ENCODE measurements at regions not wholly inside any gene's neighbourhood (a gene's known extent, or its start where the extent isn't known, plus 50 kb on each side); places are given as distances from the start of the nearest gene placed in this dataset.

DNA sequence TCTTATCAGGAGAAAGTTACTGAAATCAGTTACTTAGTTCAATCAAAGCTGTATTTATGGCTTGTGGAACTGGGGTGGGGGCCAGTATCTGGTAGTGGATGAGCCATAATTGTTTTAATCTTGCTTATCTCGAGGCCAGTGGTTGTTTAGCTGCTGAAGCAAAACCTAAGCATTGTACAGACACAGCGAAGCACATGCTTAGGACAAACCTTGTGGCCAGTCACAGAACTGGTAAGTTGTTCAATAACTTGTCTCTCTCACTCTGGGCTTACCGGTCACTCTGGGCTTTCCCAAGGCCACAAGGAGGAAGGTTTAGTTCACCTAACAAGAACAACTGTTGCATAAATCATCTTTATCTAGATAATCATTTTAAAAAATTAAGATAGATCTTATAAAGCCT is 296.6 kb upstream of the NETO1 start:
- Histone ChIP-seq H3K4me3 (ENCODE audit: low read length) (no peak overlapping the region), H3K9me3 (ENCODE audit: control insufficient read depth, insufficient read depth, low read length) (no peaks in the 10 kb centered on the region), H3K4me1 (ENCODE audit: control insufficient read depth, insufficient read depth, low read length) (no peaks in the 10 kb centered on the region), H3K36me3 (ENCODE audit: control insufficient read depth, insufficient read depth, low read length) (no peaks in the 10 kb centered on the region), H3K27ac (ENCODE audit: low read length) (no peak overlapping the region), H3K27me3 (ENCODE audit: control insufficient read depth, insufficient read depth, low read length) (no peaks in the 10 kb centered on the region)
- no peaks in the 10 kb centered on the region for H3K36me3 Mint-ChIP-seq
- peaks cover 0 to 8% of the 10 kb centered on the region in 2 donors for H3K9me3 Mint-ChIP-seq
- intact Hi-C loops (cut with micrococcal nuclease) = no loop called here
- H3K4me3 Mint-ChIP-seq = no peak overlapping the region
- TF ChIP-seq, protein P1, sequence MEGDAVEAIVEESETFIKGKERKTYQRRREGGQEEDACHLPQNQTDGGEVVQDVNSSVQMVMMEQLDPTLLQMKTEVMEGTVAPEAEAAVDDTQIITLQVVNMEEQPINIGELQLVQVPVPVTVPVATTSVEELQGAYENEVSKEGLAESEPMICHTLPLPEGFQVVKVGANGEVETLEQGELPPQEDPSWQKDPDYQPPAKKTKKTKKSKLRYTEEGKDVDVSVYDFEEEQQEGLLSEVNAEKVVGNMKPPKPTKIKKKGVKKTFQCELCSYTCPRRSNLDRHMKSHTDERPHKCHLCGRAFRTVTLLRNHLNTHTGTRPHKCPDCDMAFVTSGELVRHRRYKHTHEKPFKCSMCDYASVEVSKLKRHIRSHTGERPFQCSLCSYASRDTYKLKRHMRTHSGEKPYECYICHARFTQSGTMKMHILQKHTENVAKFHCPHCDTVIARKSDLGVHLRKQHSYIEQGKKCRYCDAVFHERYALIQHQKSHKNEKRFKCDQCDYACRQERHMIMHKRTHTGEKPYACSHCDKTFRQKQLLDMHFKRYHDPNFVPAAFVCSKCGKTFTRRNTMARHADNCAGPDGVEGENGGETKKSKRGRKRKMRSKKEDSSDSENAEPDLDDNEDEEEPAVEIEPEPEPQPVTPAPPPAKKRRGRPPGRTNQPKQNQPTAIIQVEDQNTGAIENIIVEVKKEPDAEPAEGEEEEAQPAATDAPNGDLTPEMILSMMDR (IDR thresholded peaks at IDR 0.05) = no peak
- no peaks in the 10 kb centered on the region for H3K27me3 Mint-ChIP-seq (ENCODE audit: low read depth in 2 of 2)
- no peaks in the 10 kb centered on the region for H3K4me1 Mint-ChIP-seq
- ATAC-seq (no peak), DNase-seq (no peak)
- WGBS (ENCODE audit: insufficient coverage) = 89% methylated on average over 3 of the region's 3 CpGs
- no peak overlapping the region for H3K27ac Mint-ChIP-seq

DNA sequence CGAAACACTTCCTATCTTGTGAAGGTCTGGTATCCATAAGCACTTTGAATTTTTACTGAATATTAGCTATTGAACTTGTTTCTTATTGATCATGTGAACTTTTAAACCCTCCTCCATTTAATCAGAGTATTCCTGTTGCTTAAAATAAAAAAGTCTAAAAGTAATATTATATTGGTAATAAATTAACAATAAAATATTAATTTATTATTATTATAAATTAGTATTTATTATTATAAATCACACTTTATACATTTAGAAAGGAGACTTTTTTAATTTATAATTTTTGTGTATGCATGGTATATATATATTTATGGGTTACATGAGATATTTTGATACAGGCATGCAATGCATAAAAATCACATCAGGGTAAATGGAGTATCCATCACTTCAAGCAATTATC is 295.4 kb upstream of the NETO1 start:
- Histone ChIP-seq H3K27me3 (ENCODE audit: control insufficient read depth, insufficient read depth, low read length) (no peaks in the 10 kb centered on the region), H3K27ac (ENCODE audit: low read length) (no peak overlapping the region), H3K4me1 (ENCODE audit: control insufficient read depth, insufficient read depth, low read length) (no peaks in the 10 kb centered on the region), H3K4me3 (ENCODE audit: low read length) (no peak overlapping the region), H3K36me3 (ENCODE audit: control insufficient read depth, insufficient read depth, low read length) (no peaks in the 10 kb centered on the region), H3K9me3 (ENCODE audit: control insufficient read depth, insufficient read depth, low read length) (peaks cover 2% of the 10 kb centered on the region)
- ATAC-seq (no peak), DNase-seq (no peak)
- TF ChIP-seq, protein P1 (IDR thresholded peaks at IDR 0.05) = no peak
- peaks cover 0 to 8% of the 10 kb centered on the region in 2 donors for H3K9me3 Mint-ChIP-seq
- no peaks in the 10 kb centered on the region for H3K27me3 Mint-ChIP-seq (ENCODE audit: low read depth in 2 of 2)
- H3K36me3 Mint-ChIP-seq = no peaks in the 10 kb centered on the region
- H3K4me1 Mint-ChIP-seq = no peaks in the 10 kb centered on the region
- H3K27ac Mint-ChIP-seq = no peak overlapping the region
- intact Hi-C loops (cut with micrococcal nuclease) = no loop called here
- no peak overlapping the region for H3K4me3 Mint-ChIP-seq
- 89% methylated on average over 1 of the region's 1 CpG for WGBS (ENCODE audit: insufficient coverage)

DNA sequence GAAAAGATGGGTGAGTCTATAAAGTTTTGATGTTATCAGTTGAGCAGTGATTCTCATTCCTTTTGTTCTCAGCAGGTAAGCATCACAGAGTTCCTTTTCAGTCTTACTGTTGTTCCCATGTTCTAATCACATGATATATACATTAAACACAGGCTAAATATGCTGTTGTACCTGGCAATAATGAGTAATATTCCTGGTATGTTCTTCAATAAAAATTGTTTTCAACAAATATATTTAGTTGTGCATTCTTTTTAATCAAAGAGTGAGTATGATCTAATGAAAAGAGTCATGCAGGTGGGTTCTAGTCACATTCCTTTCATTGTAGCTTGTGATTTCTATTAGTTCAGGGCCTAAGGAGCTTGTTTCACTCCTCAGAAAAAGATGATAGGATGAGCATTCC is 288.3 kb upstream of the NETO1 start:
- Histone ChIP-seq H3K9me3 (ENCODE audit: control insufficient read depth, insufficient read depth, low read length) (peaks cover 2% of the 10 kb centered on the region), H3K36me3 (ENCODE audit: control insufficient read depth, insufficient read depth, low read length) (no peaks in the 10 kb centered on the region), H3K4me3 (ENCODE audit: low read length) (no peak overlapping the region), H3K27me3 (ENCODE audit: control insufficient read depth, insufficient read depth, low read length) (no peaks in the 10 kb centered on the region), H3K27ac (ENCODE audit: low read length) (no peak overlapping the region), H3K4me1 (ENCODE audit: control insufficient read depth, insufficient read depth, low read length) (no peaks in the 10 kb centered on the region)
- no peak for DNase-seq
- Mint-ChIP-seq H3K36me3 (no peaks in the 10 kb centered on the region), H3K27ac (no peak overlapping the region), H3K4me1 (no peaks in the 10 kb centered on the region), H3K27me3 (ENCODE audit: low read depth in 2 of 2) (no peaks in the 10 kb centered on the region), H3K9me3 (peaks cover 0 to 6% of the 10 kb centered on the region in 2 donors), H3K4me3 (no peak overlapping the region)
- TF ChIP-seq, protein P1 (IDR thresholded peaks at IDR 0.05) = no peak
- intact Hi-C loops (cut with micrococcal nuclease) = no loop called here
- no peak for ATAC-seq

DNA sequence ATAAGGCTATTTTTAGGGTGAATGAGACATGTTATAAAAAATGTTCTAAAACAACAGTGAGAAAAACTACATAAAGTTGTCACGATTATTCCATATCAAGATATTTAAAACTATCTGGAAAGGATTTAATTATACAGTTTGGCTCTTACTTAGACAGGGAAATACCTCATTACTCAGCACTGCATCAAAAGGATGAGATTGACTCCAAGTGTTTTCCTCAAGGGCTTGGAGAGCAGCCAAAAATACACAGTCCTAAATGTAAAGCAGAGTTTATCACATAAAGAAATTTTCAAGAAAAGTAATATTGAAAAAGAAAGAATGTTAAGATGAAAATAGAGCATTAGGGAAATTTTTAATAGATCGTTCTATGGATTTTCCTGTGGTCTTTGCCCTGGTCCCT is 285.5 kb upstream of the NETO1 start:
- Mint-ChIP-seq H3K4me3 (no peak overlapping the region), H3K27ac (no peak overlapping the region), H3K4me1 (no peaks in the 10 kb centered on the region), H3K36me3 (no peaks in the 10 kb centered on the region), H3K9me3 (peaks cover 2 to 8% of the 10 kb centered on the region in 2 donors), H3K27me3 (ENCODE audit: low read depth in 2 of 2) (no peaks in the 10 kb centered on the region)
- H3K9me3 ChIP-seq (ENCODE audit: control insufficient read depth, insufficient read depth, low read length) = peaks cover under 1% of the 10 kb centered on the region
- TF ChIP-seq, protein P1 (IDR thresholded peaks at IDR 0.05) = no peak
- WGBS (ENCODE audit: insufficient coverage) = 63% methylated on average over 1 of the region's 2 CpGs
- DNase-seq = no peak
- no peaks in the 10 kb centered on the region for H3K36me3 ChIP-seq (ENCODE audit: control insufficient read depth, insufficient read depth, low read length)
- no peaks in the 10 kb centered on the region for H3K4me1 ChIP-seq (ENCODE audit: control insufficient read depth, insufficient read depth, low read length)
- H3K27me3 ChIP-seq (ENCODE audit: control insufficient read depth, insufficient read depth, low read length) = no peaks in the 10 kb centered on the region
- no peak overlapping the region for H3K27ac ChIP-seq (ENCODE audit: low read length)
- H3K4me3 ChIP-seq (ENCODE audit: low read length) = no peak overlapping the region
- no peak for ATAC-seq
- intact Hi-C loops (cut with micrococcal nuclease) = no loop called here
